ENCODE measurements at regions not wholly inside any gene's neighbourhood (a gene's known extent, or its start where the extent isn't known, plus 50 kb on each side); places are given as distances from the start of the nearest gene placed in this dataset.

GRCh38 chr10:47151920-47152319 lies 148.1 kb upstream of the GDF10 start:
- Histone ChIP-seq H3K9me3 (ENCODE audit: low read depth) (no peaks in the 10 kb centered on the region), H3K27me3 (no peaks in the 10 kb centered on the region), H3K4me3 (no peak overlapping the region), H3K36me3 (replicated peaks; ENCODE audit: insufficient read depth, low read depth) (no peaks in the 10 kb centered on the region), H3K4me2 (no peak overlapping the region), H3K79me2 (no peaks in the 10 kb centered on the region), H2AFZ (no peak overlapping the region), H3K27ac (no peak overlapping the region), H4K20me1 (ENCODE audit: insufficient read depth, poor library complexity, severe bottlenecking) (no peaks in the 10 kb centered on the region), H3K4me1 (ENCODE audit: insufficient read depth) (no peaks in the 10 kb centered on the region), H3K9me2 (replicated peaks; ENCODE audit: insufficient read depth) (no peaks in the 10 kb centered on the region)
- TF ChIP-seq EZH2phosphoT487 (IDR thresholded peaks at IDR 0.05; ENCODE audit: low read depth, severe bottlenecking, unreplicated experiment): no peak
- TF ChIP-seq CTCF (IDR thresholded peaks at IDR 0.05; ENCODE audit: poor library complexity): no peak
- no peak for TF ChIP-seq EZH2 (IDR thresholded peaks at IDR 0.05; ENCODE audit: borderline replicate concordance)
- WGBS (ENCODE audit: low lambda C conversion rate, missing lambda C conversion rate): 84% methylated on average over 6 of the region's 6 CpGs
- DNase-seq (ENCODE audit: low spot score): no peak

- Histone ChIP-seq H4K20me1 (ENCODE audit: insufficient read depth, poor library complexity, severe bottlenecking) (no peaks in the 10 kb centered on the region), H3K4me1 (ENCODE audit: insufficient read depth) (no peaks in the 10 kb centered on the region), H3K79me2 (no peaks in the 10 kb centered on the region), H3K9me3 (ENCODE audit: low read depth) (no peaks in the 10 kb centered on the region), H3K27me3 (no peaks in the 10 kb centered on the region), H3K4me3 (no peak overlapping the region), H3K36me3 (replicated peaks; ENCODE audit: insufficient read depth, low read depth) (no peaks in the 10 kb centered on the region), H3K9me2 (replicated peaks; ENCODE audit: insufficient read depth) (no peaks in the 10 kb centered on the region), H3K4me2 (no peak overlapping the region), H2AFZ (no peak overlapping the region), H3K27ac (no peak overlapping the region)
- DNase-seq (ENCODE audit: low spot score): no peak
- WGBS (ENCODE audit: low lambda C conversion rate, missing lambda C conversion rate): 84% methylated on average over 3 of the region's 3 CpGs
- TF ChIP-seq EZH2phosphoT487 (IDR thresholded peaks at IDR 0.05; ENCODE audit: low read depth, severe bottlenecking, unreplicated experiment): no peak
- no peak for TF ChIP-seq CTCF (IDR thresholded peaks at IDR 0.05; ENCODE audit: poor library complexity)
- TF ChIP-seq EZH2 (IDR thresholded peaks at IDR 0.05; ENCODE audit: borderline replicate concordance): no peak
Observed at GRCh38 chr10:47152861-47153349, 147.1 kb upstream of the GDF10 start.

GRCh38 chr10:47154762-47155161 lies 145.2 kb upstream of the GDF10 start:
- DNase-seq (ENCODE audit: low spot score): no peak
- Histone ChIP-seq H3K9me3 (ENCODE audit: low read depth) (no peaks in the 10 kb centered on the region), H3K79me2 (no peaks in the 10 kb centered on the region), H2AFZ (no peak overlapping the region), H3K9me2 (replicated peaks; ENCODE audit: insufficient read depth) (no peaks in the 10 kb centered on the region), H3K27me3 (no peaks in the 10 kb centered on the region), H3K4me1 (ENCODE audit: insufficient read depth) (no peaks in the 10 kb centered on the region), H4K20me1 (ENCODE audit: insufficient read depth, poor library complexity, severe bottlenecking) (no peaks in the 10 kb centered on the region), H3K27ac (no peak overlapping the region), H3K4me2 (no peak overlapping the region), H3K36me3 (replicated peaks; ENCODE audit: insufficient read depth, low read depth) (no peaks in the 10 kb centered on the region), H3K4me3 (no peak overlapping the region)
- TF ChIP-seq EZH2 (IDR thresholded peaks at IDR 0.05; ENCODE audit: borderline replicate concordance) (no peak), EZH2phosphoT487 (IDR thresholded peaks at IDR 0.05; ENCODE audit: low read depth, severe bottlenecking, unreplicated experiment) (no peak), CTCF (IDR thresholded peaks at IDR 0.05; ENCODE audit: poor library complexity) (no peak)

- Histone ChIP-seq H3K9me3 (ENCODE audit: low read depth) (no peaks in the 10 kb centered on the region), H3K4me2 (no peak overlapping the region), H3K4me1 (ENCODE audit: insufficient read depth) (no peaks in the 10 kb centered on the region), H3K36me3 (replicated peaks; ENCODE audit: insufficient read depth, low read depth) (no peaks in the 10 kb centered on the region), H3K9me2 (replicated peaks; ENCODE audit: insufficient read depth) (no peaks in the 10 kb centered on the region), H3K79me2 (no peaks in the 10 kb centered on the region), H3K4me3 (no peak overlapping the region), H3K27ac (no peak overlapping the region), H4K20me1 (ENCODE audit: insufficient read depth, poor library complexity, severe bottlenecking) (no peaks in the 10 kb centered on the region), H3K27me3 (peaks cover 3% of the 10 kb centered on the region), H2AFZ (no peak overlapping the region)
- WGBS (ENCODE audit: low lambda C conversion rate, missing lambda C conversion rate): 77% methylated on average over 4 of the region's 4 CpGs
- TF ChIP-seq CTCF (IDR thresholded peaks at IDR 0.05; ENCODE audit: poor library complexity): no peak
- no peak for TF ChIP-seq EZH2 (IDR thresholded peaks at IDR 0.05; ENCODE audit: borderline replicate concordance)
- no peak for TF ChIP-seq EZH2phosphoT487 (IDR thresholded peaks at IDR 0.05; ENCODE audit: low read depth, severe bottlenecking, unreplicated experiment)
- DNase-seq (ENCODE audit: low spot score): no peak
Observed at GRCh38 chr10:47156873-47157272, 143.1 kb upstream of the GDF10 start.

All from hepatocyte (in vitro differentiated cells).